ENCODE measurements at regions not wholly inside any gene's neighbourhood (a gene's known extent, or its start where the extent isn't known, plus 50 kb on each side); places are given as distances from the start of the nearest gene placed in this dataset.
"Not testable (repeated sequence)": the region's sequence is repeated elsewhere in the genome, so short reads cannot be mapped to it uniquely, and the experiment has no call there.

GRCh38 chr11:11000579-11001283 lies 142.9 kb upstream of the ZBED5 start:
- no peak for FAIRE-seq

- FAIRE-seq: no peak
Measured at GRCh38 chr11:10998674-10999073, 140.8 kb upstream of the ZBED5 start.

GRCh38 chr11:10996678-10997077 lies 138.8 kb upstream of the ZBED5 start:
- no peak for FAIRE-seq

GRCh38 chr11:10993640-10994039 lies 135.8 kb upstream of the ZBED5 start:
- no peak for FAIRE-seq

GRCh38 chr11:10993186-10993585 lies 135.3 kb upstream of the ZBED5 start:
- FAIRE-seq: no peak

- no peak for FAIRE-seq
Measured at GRCh38 chr11:10991393-10991792, 133.5 kb upstream of the ZBED5 start.

- FAIRE-seq: no peak
Measured at GRCh38 chr11:10990637-10991193, 132.9 kb upstream of the ZBED5 start.

- no peak for FAIRE-seq
Measured at GRCh38 chr11:10990160-10990559, 132.3 kb upstream of the ZBED5 start.

GRCh38 chr11:10986006-10986405 lies 128.2 kb upstream of the ZBED5 start:
- no peak for FAIRE-seq

GRCh38 chr11:10984742-10985141 lies 126.9 kb upstream of the ZBED5 start:
- no peak for FAIRE-seq

- FAIRE-seq: no peak
Measured at GRCh38 chr11:10984250-10984649, 126.4 kb upstream of the ZBED5 start.

- no peak for FAIRE-seq
Measured at GRCh38 chr11:10982704-10983510, 125.1 kb upstream of the ZBED5 start.

- no peak for FAIRE-seq
Measured at GRCh38 chr11:10979529-10979928, 121.7 kb upstream of the ZBED5 start.

GRCh38 chr11:10978198-10978597 lies 120.3 kb upstream of the ZBED5 start:
- FAIRE-seq: no peak

- FAIRE-seq: no peak
Measured at GRCh38 chr11:10975287-10975721, 117.5 kb upstream of the ZBED5 start.

- FAIRE-seq: no peak
Measured at GRCh38 chr11:10973416-10973815, 115.6 kb upstream of the ZBED5 start.

- FAIRE-seq: no peak
Measured at GRCh38 chr11:10970926-10971325, 113.1 kb upstream of the ZBED5 start.

GRCh38 chr11:10969387-10969786 lies 111.5 kb upstream of the ZBED5 start:
- FAIRE-seq: no peak

- FAIRE-seq: not testable (repeated sequence)
Measured at GRCh38 chr11:10956884-10957283, 99.0 kb upstream of the ZBED5 start.

- FAIRE-seq: no peak
Measured at GRCh38 chr11:10955616-10956015, 97.8 kb upstream of the ZBED5 start.

- no peak for FAIRE-seq
Measured at GRCh38 chr11:10954184-10954583, 96.3 kb upstream of the ZBED5 start.

GRCh38 chr11:10952872-10953271 lies 95.0 kb upstream of the ZBED5 start:
- FAIRE-seq: no peak

GRCh38 chr11:10947935-10948334 lies 90.1 kb upstream of the ZBED5 start:
- FAIRE-seq: not testable (repeated sequence)

- FAIRE-seq: no peak
Measured at GRCh38 chr11:10946072-10946471, 88.2 kb upstream of the ZBED5 start.
